Panc1 (cell line): ENCODE measurements at regions not wholly inside any gene's neighbourhood (a gene's known extent, or its start where the extent isn't known, plus 50 kb on each side); places are given as distances from the start of the nearest gene placed in this dataset.

Experiments
- ATAC-seq: fragments of 200-7000 bp; cut with Tn5 transposase; 2 replicates; pipeline ENCODE4 v1.9.1; 2020; ENCODE audit warnings: mild to moderate bottlenecking, moderate library complexity
- BruUV-seq: library from RNA; stranded (reverse); fragments of 400-500 nt; replicated peaks from 2 replicates; lab custom pipeline; 2021; lab: Mats Ljungman, UMichigan
- CTCF ChIA-PET: fragments of 300-600 bp; sonication (Branson Sonifier 250); formaldehyde crosslinking; loops from one replicate; lab custom pipeline; 2022; ENCODE audit warnings: antibody characterized with exemption; lab: Charles Lee
- POLR2A ChIA-PET: fragments of 300-600 bp; sonication (Branson Sonifier 250); formaldehyde crosslinking; loops from one replicate; lab custom pipeline; 2022; ENCODE audit warnings: antibody characterized with exemption; lab: Charles Lee
- DNase-seq: peaks from one replicate; pipeline ENCODE4 v3.0.0-alpha.2; 2010; ENCODE audit warnings: low read depth, low spot score
- H3K27ac ChIP-seq: 2 replicates; pipeline ENCODE4 v1.5.1; 2011; ENCODE audit warnings: mild to moderate bottlenecking, low read length, inconsistent platforms
- H3K27me3 ChIP-seq: fragments of 200-500 bp; sonication (Bioruptor generic); 2 replicates; pipeline ENCODE4 v1.6.0; 2014; ENCODE audit warnings: low read length, inconsistent platforms; ENCODE audit not compliant: control insufficient read depth, insufficient read depth
- H3K36me3 ChIP-seq: fragments of 200-500 bp; sonication (Bioruptor generic); 2 replicates; pipeline ENCODE4 v1.5.1; 2014; ENCODE audit warnings: inconsistent platforms, mild to moderate bottlenecking, low read length, moderate library complexity; ENCODE audit not compliant: control insufficient read depth, insufficient read depth
- H3K4me1 ChIP-seq: 2 replicates; pipeline ENCODE4 v1.5.1; 2011; ENCODE audit warnings: inconsistent platforms, mild to moderate bottlenecking, low read length, moderate library complexity; ENCODE audit not compliant: control insufficient read depth, insufficient read depth
- H3K4me3 ChIP-seq, 2 experiments: 2 replicates each; pipeline ENCODE4 v1.5.1; 2011 to 2012; ENCODE audit warnings: low read depth in 2 of 2, low read length in 2 of 2, mild to moderate bottlenecking in 2 of 2, inconsistent platforms in 1 of 2, moderate library complexity in 1 of 2
- H3K9me3 ChIP-seq: fragments of 200-500 bp; sonication (Bioruptor generic); 2 replicates; pipeline ENCODE4 v1.5.1; 2014; ENCODE audit warnings: low read depth, mild to moderate bottlenecking, inconsistent platforms, low read length, moderate library complexity; ENCODE audit not compliant: control insufficient read depth, insufficient read depth
- CTCF ChIP-seq: fragments of 450-650 bp; IDR thresholded peaks from 2 replicates; pipeline ENCODE4 v1.5.1; 2017; ENCODE audit warnings: mild to moderate bottlenecking
- POLR2AphosphoS5 ChIP-seq: IDR thresholded peaks from 2 replicates; pipeline ENCODE4 v1.6.1; 2012; ENCODE audit warnings: mild to moderate bottlenecking, low read depth, low read length, moderate library complexity
- REST ChIP-seq, 2 experiments: IDR thresholded peaks; 2 replicates each; pipeline ENCODE4 v1.6.1; 2011 to 2012; ENCODE audit warnings: low read depth in 2 of 2, control low read depth in 1 of 2, low read length in 1 of 2, mild to moderate bottlenecking in 1 of 2, moderate library complexity in 1 of 2; ENCODE audit not compliant: insufficient read depth in 1 of 2
- SIN3A ChIP-seq: IDR thresholded peaks from 2 replicates; pipeline ENCODE4 v1.6.1; 2012; ENCODE audit warnings: low read depth, mild to moderate bottlenecking, low read length, moderate library complexity, borderline replicate concordance; ENCODE audit not compliant: insufficient read depth
- TCF7L2 ChIP-seq: IDR thresholded peaks from 2 replicates; pipeline ENCODE4 v1.6.1; 2011; ENCODE audit warnings: mild to moderate bottlenecking, low read depth, low read length, inconsistent platforms
- in situ Hi-C: cut with HindIII; loops from 2 replicates; pipeline ENCODE4 v1.10.0; 2016; ENCODE audit warnings: low sequenced_read_pairs, low pct_unique_long_range_greater_than_20kb
- intact Hi-C: fragments of 100-400 bp; cut with micrococcal nuclease; formaldehyde crosslinking; loops from one replicate; pipeline ENCODE4 v1.10.0; 2022; ENCODE audit not compliant: unreplicated experiment

DNA sequence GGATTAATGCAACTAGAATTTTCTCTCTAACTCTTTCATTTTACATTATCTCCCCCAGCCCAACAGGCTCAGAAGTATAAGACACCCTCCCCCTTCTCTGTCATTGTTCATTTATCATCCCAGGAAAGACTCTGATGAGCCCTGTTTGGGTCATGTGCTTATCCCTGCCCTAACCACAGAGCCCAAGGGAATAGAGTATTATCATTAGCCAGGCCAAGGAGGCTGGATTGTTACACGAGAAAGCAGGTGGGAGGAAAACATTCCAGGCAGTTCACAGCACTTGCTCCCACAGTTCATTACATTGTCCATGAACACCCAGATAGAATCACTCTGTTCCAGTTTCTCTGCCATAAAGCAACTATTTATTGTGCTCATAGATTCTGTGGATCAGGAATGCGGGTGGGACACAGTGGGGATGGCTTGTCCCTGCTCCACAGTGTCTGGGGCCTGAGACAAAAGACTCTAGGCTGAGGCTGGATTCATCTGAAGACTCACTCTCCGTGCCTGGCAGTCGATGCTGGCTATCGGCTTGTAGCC is 59.5 kb upstream of the TMEM215 start:
- CTCF ChIA-PET, result no interaction called here
- DNase-seq, result no peak

More for the DNA sequence above, 59.5 kb upstream of the TMEM215 start:
- no peak for TF ChIP-seq SIN3A
- no peak for TF ChIP-seq POLR2AphosphoS5
- TF ChIP-seq CTCF, result no peak
- TF ChIP-seq TCF7L2, result no peak
- no peak for TF ChIP-seq REST (IDR thresholded peaks at IDR 0.05; ENCODE audit: insufficient read depth in 1 of 2, low read depth in 2 of 2, low read length in 1 of 2)
- no peak for ATAC-seq
- Histone ChIP-seq H3K36me3 (no peaks in the 10 kb centered on the region), H3K9me3 (no peaks in the 10 kb centered on the region), H3K4me1 (no peaks in the 10 kb centered on the region), H3K4me3 (no peak overlapping the region), H3K27me3 (no peaks in the 10 kb centered on the region), H3K27ac (no peak overlapping the region)
- intact Hi-C loops (no loop called here), in situ Hi-C loops (no loop called here)
- BruUV-seq, result no TSS peak
- POLR2A ChIA-PET, result interaction anchor here (0.6 kb wide), 1 partner anchor 340 kb away, joined by 3 read pairs; no protein-coding TSS in a partner anchor
